ENCODE measurements at regions not wholly inside any gene's neighbourhood (a gene's known extent, or its start where the extent isn't known, plus 50 kb on each side); places are given as distances from the start of the nearest gene placed in this dataset.

- Histone ChIP-seq H3K79me2 (ENCODE audit: insufficient read depth, low read length) (no peaks in the 10 kb centered on the region), H3K4me1 (ENCODE audit: insufficient read depth, low read length) (no peaks in the 10 kb centered on the region), H3K9ac (ENCODE audit: insufficient read depth, low read depth, low read length) (no peak overlapping the region), H3K27me3 (ENCODE audit: control insufficient read depth in 1 of 2, insufficient read depth in 2 of 2, low read length in 2 of 2) (no peaks in the 10 kb centered on the region), H3K4me2 (ENCODE audit: low read depth, low read length) (no peak overlapping the region), H3K9me3 (ENCODE audit: low read length) (no peaks in the 10 kb centered on the region), H2AFZ (ENCODE audit: low read length) (no peak overlapping the region), H3K27ac (ENCODE audit: extremely low read length, insufficient read depth, low read length) (no peak overlapping the region), H3K4me3 (replicated peaks in 1 of 3; ENCODE audit: insufficient read depth in 1 of 3, low read depth in 2 of 3, low read length in 3 of 3) (no peak overlapping the region), H4K20me1 (ENCODE audit: insufficient read depth, low read length) (no peaks in the 10 kb centered on the region), H3K36me3 (replicated peaks in 1 of 2; ENCODE audit: control insufficient read depth in 1 of 2, insufficient read depth in 2 of 2, low read length in 2 of 2) (no peaks in the 10 kb centered on the region)
- POLR2A ChIA-PET, result no interaction called here
- in situ Hi-C loops (cut with HindIII; ENCODE audit: extremely low pct_ligation_motif_present, low pct_unique_long_range_greater_than_20kb) (no loop called here), intact Hi-C loops (cut with micrococcal nuclease; ENCODE audit: unreplicated experiment) (no loop called here)
- BruUV-seq (replicated peaks), result no TSS peak
- ATAC-seq (no peak), DNase-seq (ENCODE audit: low spot score) (no peak), FAIRE-seq (no peak)
- TF ChIP-seq ZBTB10 (CRISPR knock-in tag; IDR thresholded peaks at IDR 0.05; ENCODE audit: borderline replicate concordance) (no peak), TOE1 (CRISPR knock-in tag; IDR thresholded peaks at IDR 0.05) (no peak), ZNF207 (IDR thresholded peaks at IDR 0.05; ENCODE audit: borderline replicate concordance) (no peak), TRAFD1 (CRISPR knock-in tag; IDR thresholded peaks at IDR 0.05; ENCODE audit: borderline replicate concordance) (no peak), MYNN (CRISPR knock-in tag; IDR thresholded peaks at IDR 0.05; ENCODE audit: low read depth) (no peak), ZNF30 (CRISPR knock-in tag; IDR thresholded peaks at IDR 0.05) (no peak), ZSCAN12 (CRISPR knock-in tag; IDR thresholded peaks at IDR 0.05) (no peak), ZNF296 (CRISPR knock-in tag; conservative IDR thresholded peaks at IDR 0.05) (no peak), NR0B2 (CRISPR knock-in tag; IDR thresholded peaks at IDR 0.05) (no peak), ZBTB2 (CRISPR knock-in tag; IDR thresholded peaks at IDR 0.05; ENCODE audit: low read depth) (no peak), MYPOP (CRISPR knock-in tag; IDR thresholded peaks at IDR 0.05) (no peak), ESRRA (CRISPR knock-in tag; IDR thresholded peaks at IDR 0.05; ENCODE audit: low read depth) (no peak), SMAD9 (CRISPR knock-in tag; IDR thresholded peaks at IDR 0.05) (no peak), NR2F1 (CRISPR knock-in tag; IDR thresholded peaks at IDR 0.05) (no peak), ZNF160 (CRISPR knock-in tag; IDR thresholded peaks at IDR 0.05) (no peak), MTA1 (CRISPR knock-in tag; IDR thresholded peaks at IDR 0.05; ENCODE audit: borderline replicate concordance) (no peak), PAF1 (CRISPR knock-in tag; IDR thresholded peaks at IDR 0.05) (no peak)
- 1% methylated on average over 4 of the region's 4 CpGs for WGBS (ENCODE audit: low lambda C conversion rate)
- CTCF ChIA-PET (ENCODE audit: low intra/inter-chr PET ratio, low total read pairs), result no interaction called here
Measured at GRCh38 chr5:21685522-21685921, 1167.6 kb downstream of the CDH12 start.
